ENCODE measurements at regions not wholly inside any gene's neighbourhood (a gene's known extent, or its start where the extent isn't known, plus 50 kb on each side); places are given as distances from the start of the nearest gene placed in this dataset.

- dilution Hi-C loops (cut with MboI; ENCODE audit: extremely low pct_ligation_motif_present, low sequenced_read_pairs): no loop called here
- Histone ChIP-seq H3K9ac (replicated peaks; ENCODE audit: extremely low read depth, insufficient read depth, low read length) (no peak overlapping the region), H3K36me3 (ENCODE audit: control insufficient read depth in 2 of 2, extremely low read depth in 1 of 2, insufficient read depth in 2 of 2, low read length in 2 of 2) (no peaks in the 10 kb centered on the region), H4K20me1 (replicated peaks; ENCODE audit: control insufficient read depth, extremely low read depth, insufficient read depth, low read length) (no peaks in the 10 kb centered on the region), H3K27me3 (ENCODE audit: control insufficient read depth in 2 of 2, insufficient read depth in 2 of 2, low read length in 2 of 2) (no peaks in the 10 kb centered on the region), H3K9me3 (replicated peaks; ENCODE audit: control insufficient read depth, insufficient read depth, low read length) (no peaks in the 10 kb centered on the region), H3K79me2 (ENCODE audit: control insufficient read depth, insufficient read depth, low read length) (no peaks in the 10 kb centered on the region), H2AFZ (ENCODE audit: low read depth, low read length) (no peak overlapping the region), H3K9me1 (replicated peaks; ENCODE audit: control insufficient read depth, extremely low read depth, insufficient read depth, low read length) (no peaks in the 10 kb centered on the region), H3K4me3 (replicated peaks in 1 of 3; ENCODE audit: insufficient read depth in 1 of 3, low read depth in 1 of 3, low read length in 3 of 3) (no peak overlapping the region), H3K27ac (ENCODE audit: insufficient read depth, low read depth, low read length) (no peak overlapping the region), H3K4me1 (ENCODE audit: control insufficient read depth, extremely low read depth, insufficient read depth, low read length) (no peaks in the 10 kb centered on the region), H3K4me2 (ENCODE audit: insufficient read depth, low read length) (no peak overlapping the region)
- FAIRE-seq (no peak), DNase-seq (ENCODE audit: low read depth, low spot score) (no peak)
- BruUV-seq (replicated peaks): no TSS peak
- intact Hi-C loops (cut with micrococcal nuclease): no loop called here
- ChIA-PET POLR2A (no interaction called here), CTCF (no interaction called here)
- TF ChIP-seq GATA2 (IDR thresholded peaks at IDR 0.05; ENCODE audit: insufficient read depth, insufficient read length, low read depth, low read length): no peak
- TF ChIP-seq, protein P1, sequence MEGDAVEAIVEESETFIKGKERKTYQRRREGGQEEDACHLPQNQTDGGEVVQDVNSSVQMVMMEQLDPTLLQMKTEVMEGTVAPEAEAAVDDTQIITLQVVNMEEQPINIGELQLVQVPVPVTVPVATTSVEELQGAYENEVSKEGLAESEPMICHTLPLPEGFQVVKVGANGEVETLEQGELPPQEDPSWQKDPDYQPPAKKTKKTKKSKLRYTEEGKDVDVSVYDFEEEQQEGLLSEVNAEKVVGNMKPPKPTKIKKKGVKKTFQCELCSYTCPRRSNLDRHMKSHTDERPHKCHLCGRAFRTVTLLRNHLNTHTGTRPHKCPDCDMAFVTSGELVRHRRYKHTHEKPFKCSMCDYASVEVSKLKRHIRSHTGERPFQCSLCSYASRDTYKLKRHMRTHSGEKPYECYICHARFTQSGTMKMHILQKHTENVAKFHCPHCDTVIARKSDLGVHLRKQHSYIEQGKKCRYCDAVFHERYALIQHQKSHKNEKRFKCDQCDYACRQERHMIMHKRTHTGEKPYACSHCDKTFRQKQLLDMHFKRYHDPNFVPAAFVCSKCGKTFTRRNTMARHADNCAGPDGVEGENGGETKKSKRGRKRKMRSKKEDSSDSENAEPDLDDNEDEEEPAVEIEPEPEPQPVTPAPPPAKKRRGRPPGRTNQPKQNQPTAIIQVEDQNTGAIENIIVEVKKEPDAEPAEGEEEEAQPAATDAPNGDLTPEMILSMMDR (IDR thresholded peaks at IDR 0.05; ENCODE audit: extremely low read depth in 1 of 2, insufficient read depth in 1 of 2, low read depth in 1 of 2, low read length in 2 of 2): no peak
- no peak for TF ChIP-seq JUN (IDR thresholded peaks at IDR 0.05; ENCODE audit: borderline replicate concordance, insufficient read depth, insufficient read length, low read depth)
- TF ChIP-seq POLR2A (IDR thresholded peaks at IDR 0.05; ENCODE audit: low read depth, low read length): no peak
- no peak for TF ChIP-seq FOS (IDR thresholded peaks at IDR 0.05; ENCODE audit: borderline replicate concordance, insufficient read depth, low read length)
- no peak for TF ChIP-seq MYC (IDR thresholded peaks at IDR 0.05; ENCODE audit: low read depth, low read length)
These were observed 190.7 kb downstream of the NOL4 start for GRCh38 chr18:34033968-34034367.

- FAIRE-seq: no peak
- no peak for DNase-seq (ENCODE audit: low read depth, low spot score)
- POLR2A ChIA-PET: no interaction called here
These were observed 192.9 kb downstream of the NOL4 start for GRCh38 chr18:34031810-34032209.

More at GRCh38 chr18:34031810-34032209, 192.9 kb downstream of the NOL4 start:
- Histone ChIP-seq H4K20me1 (replicated peaks; ENCODE audit: control insufficient read depth, extremely low read depth, insufficient read depth, low read length) (no peaks in the 10 kb centered on the region), H3K9me3 (replicated peaks; ENCODE audit: control insufficient read depth, insufficient read depth, low read length) (no peaks in the 10 kb centered on the region), H3K4me1 (ENCODE audit: control insufficient read depth, extremely low read depth, insufficient read depth, low read length) (no peaks in the 10 kb centered on the region), H3K9me1 (replicated peaks; ENCODE audit: control insufficient read depth, extremely low read depth, insufficient read depth, low read length) (no peaks in the 10 kb centered on the region), H3K4me2 (ENCODE audit: insufficient read depth, low read length) (no peak overlapping the region), H3K36me3 (ENCODE audit: control insufficient read depth in 2 of 2, extremely low read depth in 1 of 2, insufficient read depth in 2 of 2, low read length in 2 of 2) (no peaks in the 10 kb centered on the region), H2AFZ (ENCODE audit: low read depth, low read length) (no peak overlapping the region), H3K79me2 (ENCODE audit: control insufficient read depth, insufficient read depth, low read length) (no peaks in the 10 kb centered on the region), H3K9ac (replicated peaks; ENCODE audit: extremely low read depth, insufficient read depth, low read length) (no peak overlapping the region), H3K4me3 (replicated peaks in 1 of 3; ENCODE audit: insufficient read depth in 1 of 3, low read depth in 1 of 3, low read length in 3 of 3) (no peak overlapping the region), H3K27ac (ENCODE audit: insufficient read depth, low read depth, low read length) (no peak overlapping the region), H3K27me3 (ENCODE audit: control insufficient read depth in 2 of 2, insufficient read depth in 2 of 2, low read length in 2 of 2) (no peaks in the 10 kb centered on the region)
- intact Hi-C loops (cut with micrococcal nuclease): no loop called here
- TF ChIP-seq, protein P1 (IDR thresholded peaks at IDR 0.05; ENCODE audit: extremely low read depth in 1 of 2, insufficient read depth in 1 of 2, low read depth in 1 of 2, low read length in 2 of 2): no peak
- TF ChIP-seq MYC (IDR thresholded peaks at IDR 0.05; ENCODE audit: low read depth, low read length): no peak
- no peak for TF ChIP-seq EZH2 (IDR thresholded peaks at IDR 0.05; ENCODE audit: borderline replicate concordance, low read depth, low read length, severe bottlenecking)
- no peak for TF ChIP-seq MAX (IDR thresholded peaks at IDR 0.05; ENCODE audit: insufficient read depth, insufficient read length)
- TF ChIP-seq POLR2A (IDR thresholded peaks at IDR 0.05; ENCODE audit: low read depth, low read length): no peak
- no peak for TF ChIP-seq POLR2AphosphoS5 (IDR thresholded peaks at IDR 0.05; ENCODE audit: insufficient read depth, low read depth, low read length)
- TF ChIP-seq JUN (IDR thresholded peaks at IDR 0.05; ENCODE audit: borderline replicate concordance, insufficient read depth, insufficient read length, low read depth): no peak
- no peak for TF ChIP-seq GATA2 (IDR thresholded peaks at IDR 0.05; ENCODE audit: insufficient read depth, insufficient read length, low read depth, low read length)
- TF ChIP-seq FOS (IDR thresholded peaks at IDR 0.05; ENCODE audit: borderline replicate concordance, insufficient read depth, low read length): no peak
- CTCF ChIA-PET: no interaction called here
- BruUV-seq (replicated peaks): no TSS peak
- dilution Hi-C loops (cut with MboI; ENCODE audit: extremely low pct_ligation_motif_present, low sequenced_read_pairs): no loop called here

Measured in endothelial cell of umbilical vein (primary cell).